Astrocyte of the cerebellum (primary cell): ENCODE measurements at regions not wholly inside any gene's neighbourhood (a gene's known extent, or its start where the extent isn't known, plus 50 kb on each side); places are given as distances from the start of the nearest gene placed in this dataset.

Experiments used
- DNase-seq: peaks from one replicate; pipeline ENCODE4 v3.0.0-alpha.2; 2011; ENCODE audit warnings: low read depth
- H3K4me3 ChIP-seq: 2 replicates; pipeline ENCODE4 v1.5.1; 2011; ENCODE audit warnings: mild to moderate bottlenecking, low read depth, low read length, moderate library complexity
- in situ Hi-C: cut with HindIII; loops from 2 replicates; pipeline ENCODE4 v1.10.0; 2017; ENCODE audit warnings: low sequenced_read_pairs
- TF ChIP-seq, protein P1 (sequence below): IDR thresholded peaks from 2 replicates; pipeline ENCODE4 v1.5.1; 2012; ENCODE audit warnings: low read length, low read depth, moderate library complexity, mild to moderate bottlenecking; ENCODE audit errors: missing control alignments

DNA sequence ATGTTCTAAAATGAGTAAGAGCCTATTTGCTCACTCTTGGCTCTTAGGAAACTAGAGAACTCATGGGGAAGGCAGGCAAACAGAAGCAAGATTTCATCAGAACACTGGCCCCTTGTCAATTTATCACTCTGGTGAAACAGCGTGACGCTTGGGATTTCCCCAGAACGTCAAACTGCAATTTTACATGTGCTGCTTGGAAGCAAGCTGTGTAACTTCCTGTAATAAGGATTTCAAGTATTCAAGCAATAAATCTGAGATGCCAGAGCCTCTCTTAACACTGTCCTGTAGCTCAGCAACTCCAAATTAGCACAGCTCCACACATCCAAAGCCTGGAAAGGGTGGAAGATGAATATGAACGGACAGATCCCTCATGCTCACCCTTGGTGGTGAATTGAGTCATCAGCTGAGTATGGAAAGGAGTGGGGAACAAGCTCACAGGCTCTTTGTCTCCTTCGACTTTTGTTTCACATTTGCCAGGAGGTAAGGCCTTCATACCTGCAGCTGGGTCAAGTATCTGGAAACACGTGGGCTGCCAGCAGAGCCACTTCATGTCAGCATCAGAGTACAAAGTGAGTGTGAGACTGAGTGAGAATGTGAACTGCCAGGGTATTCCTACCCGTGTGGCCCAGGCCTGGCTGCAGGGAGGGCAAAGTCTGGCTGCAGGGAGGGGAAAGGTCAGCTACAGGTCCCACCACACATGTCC, 140.4 kb upstream of the NAMPT start:
- in situ Hi-C loops = no loop called here
- peak; percentile 99 for DNase-seq
- TF ChIP-seq, protein P1, sequence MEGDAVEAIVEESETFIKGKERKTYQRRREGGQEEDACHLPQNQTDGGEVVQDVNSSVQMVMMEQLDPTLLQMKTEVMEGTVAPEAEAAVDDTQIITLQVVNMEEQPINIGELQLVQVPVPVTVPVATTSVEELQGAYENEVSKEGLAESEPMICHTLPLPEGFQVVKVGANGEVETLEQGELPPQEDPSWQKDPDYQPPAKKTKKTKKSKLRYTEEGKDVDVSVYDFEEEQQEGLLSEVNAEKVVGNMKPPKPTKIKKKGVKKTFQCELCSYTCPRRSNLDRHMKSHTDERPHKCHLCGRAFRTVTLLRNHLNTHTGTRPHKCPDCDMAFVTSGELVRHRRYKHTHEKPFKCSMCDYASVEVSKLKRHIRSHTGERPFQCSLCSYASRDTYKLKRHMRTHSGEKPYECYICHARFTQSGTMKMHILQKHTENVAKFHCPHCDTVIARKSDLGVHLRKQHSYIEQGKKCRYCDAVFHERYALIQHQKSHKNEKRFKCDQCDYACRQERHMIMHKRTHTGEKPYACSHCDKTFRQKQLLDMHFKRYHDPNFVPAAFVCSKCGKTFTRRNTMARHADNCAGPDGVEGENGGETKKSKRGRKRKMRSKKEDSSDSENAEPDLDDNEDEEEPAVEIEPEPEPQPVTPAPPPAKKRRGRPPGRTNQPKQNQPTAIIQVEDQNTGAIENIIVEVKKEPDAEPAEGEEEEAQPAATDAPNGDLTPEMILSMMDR = no peak
- H3K4me3 ChIP-seq = no peak overlapping the region

GRCh38 chr7:106424476-106425016, 139.8 kb upstream of the NAMPT start:
- no peak for DNase-seq
- no peak overlapping the region for H3K4me3 ChIP-seq
- TF ChIP-seq, protein P1 = no peak
- in situ Hi-C loops = no loop called here

GRCh38 chr7:106423821-106424475, 139.2 kb upstream of the NAMPT start:
- H3K4me3 ChIP-seq = no peak overlapping the region
- DNase-seq = no peak
- in situ Hi-C loops = no loop called here
- TF ChIP-seq, protein P1 = no peak

DNA sequence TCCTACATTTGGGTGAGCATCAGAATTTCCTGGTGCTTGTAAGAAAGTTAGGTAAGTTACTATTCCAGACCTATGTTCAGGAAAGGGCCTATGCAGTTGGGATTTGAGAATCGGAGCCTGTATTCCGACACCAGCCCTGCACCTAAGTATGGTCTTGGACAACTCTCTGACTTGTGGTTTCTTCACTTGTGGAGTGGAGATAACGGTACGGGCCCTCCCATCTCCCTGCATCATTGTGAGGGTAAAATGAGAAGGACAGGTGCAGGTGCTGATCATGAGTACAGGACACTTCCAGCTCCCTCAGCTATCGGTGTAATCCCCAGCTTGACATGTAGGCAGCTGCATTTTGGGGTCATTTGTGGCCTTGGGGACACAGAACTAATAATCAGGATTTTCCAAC, 138.3 kb upstream of the NAMPT start:
- DNase-seq = no peak
- TF ChIP-seq, protein P1 = no peak
- in situ Hi-C loops = no loop called here
- H3K4me3 ChIP-seq = no peak overlapping the region

DNA sequence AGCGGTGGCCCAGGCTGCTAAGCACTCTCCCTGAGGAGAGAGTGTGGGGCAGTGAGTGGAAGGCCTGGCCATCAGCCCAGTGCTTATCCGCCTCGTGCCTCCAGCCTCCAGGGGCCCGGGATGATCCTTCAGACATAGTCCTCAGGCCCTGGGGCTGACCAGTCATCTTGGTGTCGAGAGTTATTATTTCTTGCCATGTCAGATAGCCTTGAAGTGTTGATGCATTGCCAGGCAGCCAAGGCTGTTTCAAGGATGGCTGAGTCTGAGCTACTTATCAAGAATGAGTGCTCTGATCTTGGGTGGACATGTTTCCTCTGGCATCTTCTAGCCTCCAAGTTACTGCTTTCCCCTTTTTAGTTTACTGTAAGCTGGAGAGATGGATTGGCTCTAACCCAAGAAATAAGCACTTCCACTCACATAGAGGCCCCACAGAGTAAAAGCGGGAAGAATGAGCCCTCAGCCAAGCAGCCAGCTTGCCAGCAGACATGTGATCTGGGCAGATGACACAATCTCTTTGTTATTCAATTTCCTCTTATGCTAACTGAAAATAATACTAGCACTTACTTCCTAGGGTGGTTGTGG, 136.5 kb upstream of the NAMPT start:
- peak; percentile 92 for DNase-seq
- in situ Hi-C loops = no loop called here
- no peak overlapping the region for H3K4me3 ChIP-seq
- TF ChIP-seq, protein P1 = no peak

- H3K4me3 ChIP-seq = no peak overlapping the region
- no peak for DNase-seq
- TF ChIP-seq, protein P1 = no peak
- in situ Hi-C loops = no loop called here
Observed at GRCh38 chr7:106420736-106421135, 136.0 kb upstream of the NAMPT start.
